ENCODE measurements at regions not wholly inside any gene's neighbourhood (a gene's known extent, or its start where the extent isn't known, plus 50 kb on each side); places are given as distances from the start of the nearest gene placed in this dataset.
"Not testable (repeated sequence)": the region's sequence is repeated elsewhere in the genome, so short reads cannot be mapped to it uniquely, and the experiment has no call there.

- TF ChIP-seq, protein P1, sequence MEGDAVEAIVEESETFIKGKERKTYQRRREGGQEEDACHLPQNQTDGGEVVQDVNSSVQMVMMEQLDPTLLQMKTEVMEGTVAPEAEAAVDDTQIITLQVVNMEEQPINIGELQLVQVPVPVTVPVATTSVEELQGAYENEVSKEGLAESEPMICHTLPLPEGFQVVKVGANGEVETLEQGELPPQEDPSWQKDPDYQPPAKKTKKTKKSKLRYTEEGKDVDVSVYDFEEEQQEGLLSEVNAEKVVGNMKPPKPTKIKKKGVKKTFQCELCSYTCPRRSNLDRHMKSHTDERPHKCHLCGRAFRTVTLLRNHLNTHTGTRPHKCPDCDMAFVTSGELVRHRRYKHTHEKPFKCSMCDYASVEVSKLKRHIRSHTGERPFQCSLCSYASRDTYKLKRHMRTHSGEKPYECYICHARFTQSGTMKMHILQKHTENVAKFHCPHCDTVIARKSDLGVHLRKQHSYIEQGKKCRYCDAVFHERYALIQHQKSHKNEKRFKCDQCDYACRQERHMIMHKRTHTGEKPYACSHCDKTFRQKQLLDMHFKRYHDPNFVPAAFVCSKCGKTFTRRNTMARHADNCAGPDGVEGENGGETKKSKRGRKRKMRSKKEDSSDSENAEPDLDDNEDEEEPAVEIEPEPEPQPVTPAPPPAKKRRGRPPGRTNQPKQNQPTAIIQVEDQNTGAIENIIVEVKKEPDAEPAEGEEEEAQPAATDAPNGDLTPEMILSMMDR (IDR thresholded peaks at IDR 0.05; ENCODE audit: insufficient read depth, low read depth, low read length, missing control alignments): no peak
Measured at GRCh38 chr1:198423673-198424072, 116.8 kb downstream of the ATP6V1G3 start.

DNA sequence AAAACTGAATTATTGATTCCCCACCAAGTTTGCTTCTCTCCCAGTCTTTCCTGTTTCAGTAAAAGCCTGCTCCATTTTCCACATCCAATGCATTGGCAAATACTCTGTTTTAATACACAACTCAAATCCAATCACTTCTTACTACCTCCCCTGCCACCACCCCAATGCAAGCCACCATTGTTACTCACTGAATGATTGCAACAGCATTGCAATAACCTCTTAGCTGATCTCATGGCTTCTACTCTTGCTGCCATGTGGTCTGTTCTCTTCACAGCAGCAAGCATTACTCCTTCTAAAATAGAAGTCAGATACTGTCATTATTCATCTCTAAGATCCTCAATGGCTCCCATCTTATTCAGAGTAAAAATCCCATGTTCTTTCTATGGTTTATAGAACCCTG, 123.4 kb downstream of the ATP6V1G3 start:
- DNase-seq (ENCODE audit: low read depth): no peak
- TF ChIP-seq, protein P1 (IDR thresholded peaks at IDR 0.05; ENCODE audit: insufficient read depth, low read depth, low read length, missing control alignments): no peak
- no peak overlapping the region for H3K4me3 ChIP-seq (ENCODE audit: low read depth, low read length)

More at GRCh38 chr1:198423673-198424072, 116.8 kb downstream of the ATP6V1G3 start:
- H3K4me3 ChIP-seq (ENCODE audit: low read depth, low read length): no peak overlapping the region
- no peak for DNase-seq (ENCODE audit: low read depth)

- no peak overlapping the region for H3K4me3 ChIP-seq (ENCODE audit: low read depth, low read length)
- TF ChIP-seq, protein P1 (IDR thresholded peaks at IDR 0.05; ENCODE audit: insufficient read depth, low read depth, low read length, missing control alignments): no peak
- DNase-seq (ENCODE audit: low read depth): no peak
Measured at GRCh38 chr1:198416296-198416695, 124.2 kb downstream of the ATP6V1G3 start.

- H3K4me3 ChIP-seq (ENCODE audit: low read depth, low read length): no peak overlapping the region
- DNase-seq (ENCODE audit: low read depth): no peak
- TF ChIP-seq, protein P1 (IDR thresholded peaks at IDR 0.05; ENCODE audit: insufficient read depth, low read depth, low read length, missing control alignments): no peak
Measured at GRCh38 chr1:198411240-198411639, 129.2 kb downstream of the ATP6V1G3 start.

DNA sequence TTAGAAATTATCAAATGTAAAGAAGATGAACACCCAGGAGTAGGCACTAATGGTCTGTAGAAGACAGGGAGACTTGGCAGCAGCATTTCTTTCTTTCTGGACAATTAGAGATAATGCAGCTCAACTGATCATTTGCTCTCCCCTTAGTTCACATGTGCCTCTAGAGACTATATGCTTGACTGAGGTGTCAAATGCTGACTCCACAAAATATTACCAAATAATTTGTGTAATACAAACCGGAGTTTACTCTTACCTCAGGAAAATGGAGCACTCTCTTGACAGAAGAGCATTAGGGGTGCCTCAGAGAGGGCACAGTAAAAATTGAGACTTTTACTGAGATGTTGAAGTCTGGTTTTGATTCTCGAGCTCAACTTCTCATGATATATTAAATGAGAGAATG, 131.8 kb downstream of the ATP6V1G3 start:
- H3K4me3 ChIP-seq (ENCODE audit: low read depth, low read length): no peak overlapping the region
- TF ChIP-seq, protein P1 (IDR thresholded peaks at IDR 0.05; ENCODE audit: insufficient read depth, low read depth, low read length, missing control alignments): no peak
- no peak for DNase-seq (ENCODE audit: low read depth)

- DNase-seq (ENCODE audit: low read depth); H3K4me3 ChIP-seq (ENCODE audit: low read depth, low read length): not testable (repeated sequence)
Measured at GRCh38 chr1:198404632-198405031, 135.8 kb downstream of the ATP6V1G3 start.

DNA sequence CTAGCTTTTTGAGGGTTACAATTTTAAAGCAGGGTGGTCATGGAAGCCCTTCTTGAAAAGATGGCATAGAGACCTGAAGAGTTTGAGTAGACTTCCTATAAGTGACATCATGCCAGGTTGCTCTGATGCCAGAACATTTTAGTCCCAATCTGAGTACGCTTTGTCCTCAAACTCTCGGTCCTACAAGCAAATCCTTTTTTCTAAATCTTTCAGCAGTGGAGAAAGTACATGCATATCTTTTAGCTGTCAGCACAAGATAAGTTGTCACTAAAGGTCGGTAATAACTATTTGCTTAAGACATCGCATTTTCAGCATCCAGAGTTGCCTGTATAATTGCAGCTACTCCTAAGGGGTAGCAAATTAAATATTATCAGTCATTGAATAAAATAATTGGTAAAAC, 140.4 kb downstream of the ATP6V1G3 start:
- H3K4me3 ChIP-seq (ENCODE audit: low read depth, low read length): no peak overlapping the region
- TF ChIP-seq, protein P1 (IDR thresholded peaks at IDR 0.05; ENCODE audit: insufficient read depth, low read depth, low read length, missing control alignments): no peak
- DNase-seq (ENCODE audit: low read depth): no peak
